Heart right ventricle (tissue), 16 donors: ENCODE measurements at regions not wholly inside any gene's neighbourhood (a gene's known extent, or its start where the extent isn't known, plus 50 kb on each side); places are given as distances from the start of the nearest gene placed in this dataset.

ENCODE experiments used
- ATAC-seq, 8 donors: fragments of 200-7000 bp; cut with Tn5 transposase; one replicate each; pipeline ENCODE4 v1.9.1; 2020; ENCODE audit warnings: mild to moderate bottlenecking in 8 of 8, moderate library complexity in 8 of 8, moderate number of reproducible peaks in 1 of 8
- DNase-seq, 2 donors: peaks; one replicate each; pipeline ENCODE4 v3.0.0-alpha.2; 2020
- H3K27ac ChIP-seq, 10 donors: fragments of 200-600 bp; sonication (generic) in 2 of 10; one replicate each; pipeline versions ENCODE4 v1.5.0 to v1.8.0; 2020 to 2022; ENCODE audit warnings: mild to moderate bottlenecking in 3 of 10
- H3K27me3 ChIP-seq, 7 donors: fragments of 200-600 bp; one replicate each; pipeline ENCODE4 v1.8.0; 2021 to 2022; ENCODE audit warnings: mild to moderate bottlenecking in 2 of 7
- H3K36me3 ChIP-seq, 9 donors: fragments of 200-600 bp; sonication (generic) in 1 of 9; one replicate each; pipeline versions ENCODE4 v1.5.0 to v1.8.0; 2020 to 2022; ENCODE audit warnings: mild to moderate bottlenecking in 2 of 9
- H3K4me1 ChIP-seq, 9 donors: fragments of 200-600 bp; sonication (generic) in 1 of 9; one replicate each; pipeline versions ENCODE4 v1.5.0 to v1.8.0; 2020 to 2022; ENCODE audit warnings: mild to moderate bottlenecking in 4 of 9
- H3K4me3 ChIP-seq, 10 donors: fragments of 200-600 bp; sonication (generic) in 2 of 10; one replicate each; pipeline versions ENCODE4 v1.5.0 to v1.8.0; 2020 to 2022; ENCODE audit warnings: mild to moderate bottlenecking in 7 of 10, moderate library complexity in 2 of 10
- H3K9me3 ChIP-seq, 11 donors: fragments of 200-600 bp in 10 of 11; sonication (generic) in 2 of 11; one replicate each; pipeline versions ENCODE4 v1.5.0 to v1.8.0; 2013 to 2022; ENCODE audit warnings: mild to moderate bottlenecking in 2 of 11, control low read depth in 1 of 11, moderate library complexity in 1 of 11
- WGBS, 2 donors: extraction: QIAGEN DNeasy Blood & Tissue Kit; methylation state at CpG; one replicate each; pipeline ENCODE4 v1.1.7; 2013; ENCODE audit warnings: inconsistent platforms in 1 of 2; 5-methylcytosine and 5-hydroxymethylcytosine counted together
- intact Hi-C, 10 donors: fragments of 100-400 bp; cut with DNase I; formaldehyde crosslinking; loops; one replicate each; pipeline versions ENCODE4 v1.11.1 to v1.14.2; 2022
- TF ChIP-seq, protein P1 (sequence below), 9 donors: fragments of 200-600 bp; sonication (generic) in 2 of 9; IDR thresholded peaks; one replicate each; pipeline versions ENCODE4 v1.5.0 to v1.8.0; 2021 to 2022; ENCODE audit warnings: antibody characterized with exemption in 9 of 9, mild to moderate bottlenecking in 5 of 9, moderate library complexity in 1 of 9
- donor health status: Arrhythmogenic right ventricular cardiomyopathy.
- donor health status: ischemic (EF 13 %, LVEDD 7.1; RV severe dilation, severe dysfunction).
- donor health status: healthy with polysubstance abuse.
- donor health status: DM: no; HTN: yes; CAD: no.
- donor health status: DM: no; HTN: no; CAD: no.
- donor health status: ischemic (EF 25% LVEDD 6.9; RV normal size, moderate dysfunction).
- donor health status: ischemic (EF 25% LVEDD 5.7; RV mildly dilated, moderate dysfunction).
- donor health status: healthy.
- donor health status: DM: yes; HTN: yes; CAD: no.
- donor health status: Ischemic cardiomyopathy.
- donor health status: ischemic (EF 35%, LVEDD 5.7; RV mildly dilated, moderate dysfunction).
- donor health status: nonischemic (EF 11% LVEDD 7.7; RV severe dilation, severe dysfunction).
- donor health status: DM: yes; HTN: yes; CAD: no.
- donor health status: PGD.
- donor health status: ischemic (EF 29% LVEDD 5.4; RV normal size, mild dysfunction).
- donor health status: nonischemic (EF 23%, LVEDD 6.1; RV moderate dilation, normal function).

DNA sequence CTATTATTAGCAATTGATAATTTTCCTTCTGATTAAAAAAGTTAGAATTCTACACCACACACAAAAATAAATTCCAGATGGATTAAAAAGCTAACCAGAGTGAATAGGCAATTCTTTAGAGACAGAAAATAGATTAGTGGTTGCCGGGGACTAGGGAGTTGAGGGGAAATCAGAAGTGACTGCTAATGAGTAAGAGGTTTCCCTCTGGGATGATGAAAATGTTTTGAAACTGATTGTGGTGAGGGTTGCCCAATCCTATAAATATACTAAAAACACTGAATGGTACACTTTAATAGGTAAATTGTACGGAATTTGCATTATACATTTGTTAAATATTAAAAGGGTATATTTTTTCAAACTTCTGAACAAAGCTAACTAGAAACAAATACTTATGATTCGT is 214.9 kb downstream of the GPAM start:
- TF ChIP-seq, protein P1, sequence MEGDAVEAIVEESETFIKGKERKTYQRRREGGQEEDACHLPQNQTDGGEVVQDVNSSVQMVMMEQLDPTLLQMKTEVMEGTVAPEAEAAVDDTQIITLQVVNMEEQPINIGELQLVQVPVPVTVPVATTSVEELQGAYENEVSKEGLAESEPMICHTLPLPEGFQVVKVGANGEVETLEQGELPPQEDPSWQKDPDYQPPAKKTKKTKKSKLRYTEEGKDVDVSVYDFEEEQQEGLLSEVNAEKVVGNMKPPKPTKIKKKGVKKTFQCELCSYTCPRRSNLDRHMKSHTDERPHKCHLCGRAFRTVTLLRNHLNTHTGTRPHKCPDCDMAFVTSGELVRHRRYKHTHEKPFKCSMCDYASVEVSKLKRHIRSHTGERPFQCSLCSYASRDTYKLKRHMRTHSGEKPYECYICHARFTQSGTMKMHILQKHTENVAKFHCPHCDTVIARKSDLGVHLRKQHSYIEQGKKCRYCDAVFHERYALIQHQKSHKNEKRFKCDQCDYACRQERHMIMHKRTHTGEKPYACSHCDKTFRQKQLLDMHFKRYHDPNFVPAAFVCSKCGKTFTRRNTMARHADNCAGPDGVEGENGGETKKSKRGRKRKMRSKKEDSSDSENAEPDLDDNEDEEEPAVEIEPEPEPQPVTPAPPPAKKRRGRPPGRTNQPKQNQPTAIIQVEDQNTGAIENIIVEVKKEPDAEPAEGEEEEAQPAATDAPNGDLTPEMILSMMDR (IDR thresholded peaks at IDR 0.05): no peak
- no peak for ATAC-seq
- WGBS, 2 donors: 58 to 61% methylated on average over 3 of the region's 3 CpGs

DNA sequence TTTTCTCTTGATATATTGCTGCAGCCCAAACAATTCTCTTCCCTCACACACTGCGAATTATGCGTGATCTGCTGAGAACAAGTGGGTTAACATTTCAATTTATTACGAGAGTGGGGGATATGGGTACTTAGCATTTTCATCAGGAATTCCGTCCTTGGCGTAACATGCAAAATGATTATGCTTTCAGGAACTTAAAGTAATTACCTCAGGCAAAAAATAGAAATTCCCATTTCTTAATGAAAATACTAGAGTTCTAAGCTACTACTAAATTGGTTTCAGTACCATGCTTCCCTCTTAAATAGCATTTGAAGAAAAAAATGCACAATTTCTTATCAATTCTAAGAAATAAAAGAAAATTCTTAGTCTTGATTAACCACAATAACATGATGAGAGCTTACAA is 213.5 kb downstream of the GPAM start:
- no peak for ATAC-seq
- intact Hi-C loops: no loop called here
- 88 to 90% methylated on average over 5 of the region's 5 CpGs for WGBS, 2 donors

More for the DNA sequence above, 214.9 kb downstream of the GPAM start:
- no peak overlapping the region for H3K4me3 ChIP-seq
- H3K4me1 ChIP-seq: no peaks in the 10 kb centered on the region
- no peaks in the 10 kb centered on the region for H3K36me3 ChIP-seq
- H3K27me3 ChIP-seq: peaks cover 0 to 8% (median 0%) of the 10 kb centered on the region in 7 donors
- peaks cover 0 to 5% (median 0%) of the 10 kb centered on the region in 11 donors for H3K9me3 ChIP-seq
- intact Hi-C loops: no loop called here
- no peak for DNase-seq
- H3K27ac ChIP-seq: no peak overlapping the region

DNA sequence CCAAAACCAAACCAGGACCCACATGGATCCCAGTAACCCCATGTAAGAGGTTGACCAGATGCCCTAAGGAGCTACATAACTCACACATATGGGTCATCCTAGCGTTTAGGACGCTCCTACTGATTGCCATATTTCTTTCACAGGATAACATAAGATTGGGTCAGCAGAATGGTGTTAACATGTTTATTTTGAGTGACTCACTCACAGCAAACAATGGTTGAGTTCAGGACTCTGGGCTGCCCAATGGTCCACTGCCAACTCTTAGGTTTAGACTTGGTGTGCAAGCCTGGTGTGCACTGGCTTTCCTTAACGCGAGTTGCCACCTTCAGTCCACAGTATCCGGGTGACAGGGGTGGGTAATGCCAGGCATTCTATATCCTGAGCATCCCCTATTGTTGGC is 211.5 kb downstream of the GPAM start:
- H3K4me1 ChIP-seq: no peaks in the 10 kb centered on the region
- DNase-seq: no peak
- H3K4me3 ChIP-seq: no peak overlapping the region
- H3K27ac ChIP-seq: no peak overlapping the region
- intact Hi-C loops: no loop called here
- H3K9me3 ChIP-seq: peaks cover 0 to under 1% (median 0%) of the 10 kb centered on the region in 11 donors
- ATAC-seq: no peak
- TF ChIP-seq, protein P1 (IDR thresholded peaks at IDR 0.05): no peak
- peaks cover 0 to 4% (median 0%) of the 10 kb centered on the region in 7 donors for H3K27me3 ChIP-seq
- 75 to 81% methylated on average over 5 of the region's 5 CpGs for WGBS, 2 donors
- H3K36me3 ChIP-seq: no peaks in the 10 kb centered on the region

More for the DNA sequence above, 213.5 kb downstream of the GPAM start:
- TF ChIP-seq, protein P1 (IDR thresholded peaks at IDR 0.05): no peak
- H3K9me3 ChIP-seq: peaks cover 0 to 5% (median 0%) of the 10 kb centered on the region in 11 donors
- no peak overlapping the region for H3K4me3 ChIP-seq
- H3K27ac ChIP-seq: no peak overlapping the region
- H3K36me3 ChIP-seq: no peaks in the 10 kb centered on the region
- DNase-seq: no peak
- no peaks in the 10 kb centered on the region for H3K4me1 ChIP-seq
- H3K27me3 ChIP-seq: peaks cover 0 to under 1% (median 0%) of the 10 kb centered on the region in 7 donors

DNA sequence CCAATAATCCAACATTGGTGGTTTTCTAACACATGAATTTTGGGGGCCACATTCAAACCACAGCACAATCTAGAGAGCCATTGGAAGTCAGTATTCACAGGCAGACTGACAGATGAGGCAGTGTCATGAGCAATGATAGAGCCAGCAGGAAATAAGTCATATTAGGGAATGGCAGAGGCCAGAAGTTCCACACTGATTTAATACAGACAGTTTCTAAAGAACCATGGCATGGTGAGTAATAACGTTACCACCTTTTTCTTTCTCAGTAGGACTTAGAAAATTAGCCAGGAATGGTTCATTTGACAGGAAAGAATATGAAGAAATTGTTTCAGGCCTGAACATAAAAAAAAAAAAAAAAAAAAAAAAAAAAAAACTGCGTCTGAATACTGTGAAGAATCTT is 210.3 kb downstream of the GPAM start:
- Histone ChIP-seq H3K4me1 (no peaks in the 10 kb centered on the region), H3K27me3 (peaks cover 0 to 4% (median 0%) of the 10 kb centered on the region in 7 donors), H3K4me3 (no peak overlapping the region), H3K27ac (no peak overlapping the region), H3K9me3 (no peaks in the 10 kb centered on the region), H3K36me3 (no peaks in the 10 kb centered on the region)
- TF ChIP-seq, protein P1 (IDR thresholded peaks at IDR 0.05): no peak
- WGBS, 2 donors: 73 to 76% methylated on average over 2 of the region's 2 CpGs
- no peak for ATAC-seq
- intact Hi-C loops: no loop called here
- no peak for DNase-seq
